Fibroblast of lung (primary cell): ENCODE measurements at regions not wholly inside any gene's neighbourhood (a gene's known extent, or its start where the extent isn't known, plus 50 kb on each side); places are given as distances from the start of the nearest gene placed in this dataset.

Source experiments
- EZH2 ChIP-seq: IDR thresholded peaks from 2 replicates; pipeline ENCODE4 v1.5.1; 2012; ENCODE audit warnings: low read length, control low read depth, mild to moderate bottlenecking; ENCODE audit errors: missing control alignments
- TF ChIP-seq, protein P1 (sequence below), 2 donors: IDR thresholded peaks in 1 of 2; conservative IDR thresholded peaks in 1 of 2; 1 replicate in 1 of 2; 2 replicates in 1 of 2; pipeline ENCODE4 v1.5.1; 2011 to 2012; ENCODE audit warnings: low read length in 2 of 2, control low read depth in 1 of 2, inconsistent platforms in 1 of 2, low read depth in 1 of 2, mild to moderate bottlenecking in 1 of 2

DNA sequence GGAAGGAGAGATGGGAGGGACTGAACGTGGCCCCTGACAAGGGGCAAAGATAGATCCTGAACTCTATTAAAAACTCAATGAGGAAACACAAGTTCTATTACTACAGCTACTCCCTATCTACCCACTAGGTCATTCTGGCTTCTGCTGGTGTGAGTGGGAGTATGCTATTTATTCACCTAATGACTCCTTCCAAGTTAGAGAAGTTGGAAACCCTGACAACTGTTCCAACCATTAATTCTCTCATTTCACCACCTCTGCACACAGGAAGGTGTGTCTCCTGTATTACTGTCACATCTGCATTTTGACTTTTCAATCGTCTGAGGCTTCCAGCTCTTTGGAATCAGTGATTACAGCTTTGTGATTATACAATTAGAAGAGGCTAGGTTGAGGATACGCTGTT, 169.4 kb upstream of the ADO start:
- TF ChIP-seq, protein P1, sequence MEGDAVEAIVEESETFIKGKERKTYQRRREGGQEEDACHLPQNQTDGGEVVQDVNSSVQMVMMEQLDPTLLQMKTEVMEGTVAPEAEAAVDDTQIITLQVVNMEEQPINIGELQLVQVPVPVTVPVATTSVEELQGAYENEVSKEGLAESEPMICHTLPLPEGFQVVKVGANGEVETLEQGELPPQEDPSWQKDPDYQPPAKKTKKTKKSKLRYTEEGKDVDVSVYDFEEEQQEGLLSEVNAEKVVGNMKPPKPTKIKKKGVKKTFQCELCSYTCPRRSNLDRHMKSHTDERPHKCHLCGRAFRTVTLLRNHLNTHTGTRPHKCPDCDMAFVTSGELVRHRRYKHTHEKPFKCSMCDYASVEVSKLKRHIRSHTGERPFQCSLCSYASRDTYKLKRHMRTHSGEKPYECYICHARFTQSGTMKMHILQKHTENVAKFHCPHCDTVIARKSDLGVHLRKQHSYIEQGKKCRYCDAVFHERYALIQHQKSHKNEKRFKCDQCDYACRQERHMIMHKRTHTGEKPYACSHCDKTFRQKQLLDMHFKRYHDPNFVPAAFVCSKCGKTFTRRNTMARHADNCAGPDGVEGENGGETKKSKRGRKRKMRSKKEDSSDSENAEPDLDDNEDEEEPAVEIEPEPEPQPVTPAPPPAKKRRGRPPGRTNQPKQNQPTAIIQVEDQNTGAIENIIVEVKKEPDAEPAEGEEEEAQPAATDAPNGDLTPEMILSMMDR (conservative IDR thresholded peaks at IDR 0.05 in 1 of 2, IDR thresholded peaks at IDR 0.05 in 1 of 2; ENCODE audit: low read depth in 1 of 2, low read length in 2 of 2) = no peak
- no peak for TF ChIP-seq EZH2
